Endothelial cell of umbilical vein (primary cell): ENCODE measurements at regions not wholly inside any gene's neighbourhood (a gene's known extent, or its start where the extent isn't known, plus 50 kb on each side); places are given as distances from the start of the nearest gene placed in this dataset.

Experiments
- BruUV-seq: library from RNA; stranded (reverse); fragments of 400-500 nt; replicated peaks from 2 replicates; lab custom pipeline; 2021; lab: Mats Ljungman, UMichigan
- CTCF ChIA-PET: fragments of 300-600, 350-600 bp; sonication (Branson Sonifier 250); formaldehyde crosslinking; loops from one replicate; lab custom pipeline; 2021; ENCODE audit warnings: antibody characterized with exemption, inconsistent platforms; lab: Charles Lee
- POLR2A ChIA-PET: fragments of 300-600, 350-600 bp; sonication (Branson Sonifier 250); formaldehyde crosslinking; loops from one replicate; lab custom pipeline; 2021; ENCODE audit warnings: antibody characterized with exemption, inconsistent platforms; lab: Charles Lee
- DNase-seq: peaks from one replicate; pipeline ENCODE4 v3.0.0-alpha.2; 2011; ENCODE audit warnings: low read depth, low spot score
- FAIRE-seq: peaks from 2 replicates; lab custom pipeline; 2011; peaks lifted over from hg19 to GRCh38; lab: Jason Lieb, UNC
- H2AFZ ChIP-seq: 2 replicates; pipeline ENCODE4 v1.6.0; 2012; ENCODE audit warnings: low read depth, low read length, control low read depth, inconsistent platforms
- H3K27ac ChIP-seq: 2 replicates; pipeline ENCODE4 v1.5.1; 2011; ENCODE audit warnings: low read depth, mild to moderate bottlenecking, control low read depth, low read length, moderate library complexity; ENCODE audit not compliant: insufficient read depth
- H3K27me3 ChIP-seq, 2 experiments: 2 replicates each; pipeline versions ENCODE4 v1.6.0 to v1.6.1; 2011; ENCODE audit warnings: low read length in 2 of 2, mixed read lengths in 1 of 2; ENCODE audit not compliant: control insufficient read depth in 2 of 2, insufficient read depth in 2 of 2
- H3K36me3 ChIP-seq, 2 experiments: 2 replicates in 1 of 2; 3 replicates in 1 of 2; pipeline ENCODE4 v1.5.1; 2011; ENCODE audit warnings: low read length in 2 of 2, mild to moderate bottlenecking in 1 of 2, moderate library complexity in 1 of 2; ENCODE audit not compliant: control insufficient read depth in 2 of 2, insufficient read depth in 2 of 2; ENCODE audit errors: extremely low read depth in 1 of 2
- H3K4me1 ChIP-seq: 3 replicates; pipeline ENCODE4 v1.5.1; 2011; ENCODE audit warnings: mild to moderate bottlenecking, low read length; ENCODE audit not compliant: control insufficient read depth, insufficient read depth; ENCODE audit errors: extremely low read depth
- H3K4me2 ChIP-seq: 2 replicates; pipeline ENCODE4 v1.6.1; 2011; ENCODE audit warnings: low read length, control low read depth, mixed read lengths; ENCODE audit not compliant: insufficient read depth
- H3K4me3 ChIP-seq, 3 experiments: fragments of 200-600 bp in 1 of 3; sonication (generic), shearing (Covaris generic) in 1 of 3; replicated peaks in 1 of 3; 2 replicates each; pipeline ENCODE4 v1.5.1; 2011 to 2016; ENCODE audit warnings: control low read depth in 3 of 3, low read length in 3 of 3, mild to moderate bottlenecking in 2 of 3, inconsistent platforms in 1 of 3, low read depth in 1 of 3, moderate library complexity in 1 of 3; ENCODE audit not compliant: insufficient read depth in 1 of 3
- H3K79me2 ChIP-seq: 2 replicates; pipeline ENCODE4 v1.6.0; 2012; ENCODE audit warnings: low read length, inconsistent platforms; ENCODE audit not compliant: control insufficient read depth, insufficient read depth
- H3K9ac ChIP-seq: replicated peaks from 2 replicates; pipeline ENCODE3; 2011; ENCODE audit warnings: low read length, control low read depth; ENCODE audit not compliant: insufficient read depth; ENCODE audit errors: extremely low read depth
- H3K9me1 ChIP-seq: replicated peaks from 3 replicates; pipeline ENCODE4 v1.6.0; 2011; ENCODE audit warnings: mild to moderate bottlenecking, low read length; ENCODE audit not compliant: control insufficient read depth, insufficient read depth; ENCODE audit errors: extremely low read depth
- H3K9me3 ChIP-seq: replicated peaks from 2 replicates; pipeline ENCODE4 v1.5.1; 2012; ENCODE audit warnings: low read length, inconsistent platforms; ENCODE audit not compliant: control insufficient read depth, insufficient read depth
- H4K20me1 ChIP-seq: replicated peaks from 2 replicates; pipeline ENCODE3; 2011; ENCODE audit warnings: mild to moderate bottlenecking, low read length; ENCODE audit not compliant: control insufficient read depth, insufficient read depth; ENCODE audit errors: extremely low read depth
- CTCF ChIP-seq, 2 donors: IDR thresholded peaks; 1 replicate in 1 of 2; 2 replicates in 1 of 2; pipeline ENCODE4 v1.5.1; 2011; ENCODE audit warnings: low read length in 2 of 2, mild to moderate bottlenecking in 2 of 2, moderate library complexity in 2 of 2, control low read depth in 1 of 2, inconsistent platforms in 1 of 2, low read depth in 1 of 2; ENCODE audit not compliant: insufficient read depth in 1 of 2; ENCODE audit errors: extremely low read depth in 1 of 2
- EZH2 ChIP-seq: IDR thresholded peaks from 2 replicates; pipeline ENCODE4 v1.6.1; 2012; ENCODE audit warnings: borderline replicate concordance, low read depth, mild to moderate bottlenecking, moderate library complexity, low read length, inconsistent platforms; ENCODE audit not compliant: severe bottlenecking
- GATA2 ChIP-seq: IDR thresholded peaks from 2 replicates; pipeline ENCODE4 v1.7.0; 2011; ENCODE audit warnings: low read depth, mild to moderate bottlenecking, moderate library complexity, mixed read lengths, low read length; ENCODE audit not compliant: insufficient read length, insufficient read depth
- JUN ChIP-seq: IDR thresholded peaks from 2 replicates; pipeline ENCODE4 v1.6.1; 2011; ENCODE audit warnings: borderline replicate concordance, low read depth; ENCODE audit not compliant: insufficient read length, insufficient read depth
- MAX ChIP-seq: IDR thresholded peaks from 2 replicates; pipeline ENCODE4 v1.6.1; 2011; ENCODE audit not compliant: insufficient read depth, insufficient read length
- MYC ChIP-seq: IDR thresholded peaks from one replicate; pipeline ENCODE4 v1.6.1; 2011; ENCODE audit warnings: mild to moderate bottlenecking, low read depth, low read length
- POLR2AphosphoS5 ChIP-seq: IDR thresholded peaks from 2 replicates; pipeline ENCODE4 v1.6.1; 2012; ENCODE audit warnings: low read depth, mild to moderate bottlenecking, control low read depth, low read length, moderate library complexity; ENCODE audit not compliant: insufficient read depth
- dilution Hi-C: fragments of 300-500 bp; cut with MboI; formaldehyde crosslinking; loops from one replicate; pipeline ENCODE4 v1.15.0; 2019; ENCODE audit warnings: low sequenced_read_pairs; ENCODE audit not compliant: extremely low pct_ligation_motif_present
- intact Hi-C: fragments of 100-400 bp; cut with micrococcal nuclease; formaldehyde crosslinking; loops from one replicate; pipeline ENCODE4 v1.10.0; 2022

- Histone ChIP-seq H3K4me1 (no peaks in the 10 kb centered on the region), H3K79me2 (no peaks in the 10 kb centered on the region), H3K36me3 (no peaks in the 10 kb centered on the region), H3K9ac (no peak overlapping the region), H3K4me2 (no peak overlapping the region), H2AFZ (no peak overlapping the region), H3K4me3 (no peak overlapping the region), H3K9me3 (peaks cover 5% of the 10 kb centered on the region), H3K27ac (no peak overlapping the region), H3K9me1 (no peaks in the 10 kb centered on the region), H4K20me1 (no peaks in the 10 kb centered on the region), H3K27me3 (no peaks in the 10 kb centered on the region)
- no TSS peak for BruUV-seq
- POLR2A ChIA-PET = no interaction called here
- DNase-seq (no peak), FAIRE-seq (no peak)
- no peak for TF ChIP-seq CTCF (IDR thresholded peaks at IDR 0.05; ENCODE audit: extremely low read depth in 1 of 2, insufficient read depth in 1 of 2, low read depth in 1 of 2, low read length in 2 of 2)
- TF ChIP-seq JUN = no peak
- no peak for TF ChIP-seq MAX
- TF ChIP-seq MYC = no peak
- no peak for TF ChIP-seq EZH2
- no peak for TF ChIP-seq GATA2
- TF ChIP-seq POLR2AphosphoS5 = no peak
- dilution Hi-C loops = no loop called here
- CTCF ChIA-PET = no interaction called here
- intact Hi-C loops = no loop called here
Measured at GRCh38 chr4:179625406-179625805, 2183.2 kb upstream of the AGA start.
